SU-DHL-6 (cell line): ENCODE measurements at regions not wholly inside any gene's neighbourhood (a gene's known extent, or its start where the extent isn't known, plus 50 kb on each side); places are given as distances from the start of the nearest gene placed in this dataset.
A peak's percentile ranks its signal among the peaks of the same experiment; 100 is the strongest.

Source experiments
- H2AFZ ChIP-seq: fragments of 200-600 bp; sonication (generic); 2 replicates; pipeline ENCODE4 v1.6.1; 2014; ENCODE audit warnings: low read depth, mild to moderate bottlenecking, moderate library complexity, mixed read lengths, antibody characterized with exemption, low read length; ENCODE audit not compliant: severe bottlenecking
- H3F3A ChIP-seq: fragments of 200-600 bp; shearing (Covaris generic); 2 replicates; pipeline ENCODE4 v1.6.0; 2016; ENCODE audit warnings: antibody characterized with exemption, mild to moderate bottlenecking; ENCODE audit not compliant: insufficient read depth
- H3K27ac ChIP-seq: fragments of 200-600 bp; sonication (generic); 2 replicates; pipeline ENCODE4 v1.5.1; 2016; ENCODE audit warnings: low read depth, mild to moderate bottlenecking, low read length, moderate library complexity, mixed read lengths
- H3K27me3 ChIP-seq: fragments of 200-600 bp; sonication (generic), shearing (Covaris generic); 2 replicates; pipeline ENCODE4 v1.6.0; 2014; ENCODE audit warnings: mild to moderate bottlenecking, low read length
- H3K36me3 ChIP-seq: fragments of 200-600 bp; sonication (generic); 2 replicates; pipeline ENCODE4 v1.6.1; 2014; ENCODE audit warnings: mild to moderate bottlenecking, low read length, mixed read lengths
- H3K4me2 ChIP-seq: fragments of 300-600, 200-600 bp; shearing (Covaris generic), sonication (generic); 2 replicates; pipeline ENCODE4 v1.6.0; 2014; ENCODE audit warnings: low read length, low read depth, mild to moderate bottlenecking; ENCODE audit not compliant: poor library complexity, severe bottlenecking
- H3K4me3 ChIP-seq: fragments of 200-600 bp; sonication (generic); 2 replicates; pipeline ENCODE4 v1.5.1; 2014; ENCODE audit warnings: antibody characterized with exemption, low read length, mild to moderate bottlenecking, mixed read lengths; ENCODE audit not compliant: insufficient read depth, poor library complexity, severe bottlenecking
- H3K79me2 ChIP-seq: fragments of 200-600 bp; sonication (generic); 2 replicates; pipeline ENCODE4 v1.6.1; 2014; ENCODE audit warnings: mild to moderate bottlenecking, low read length, moderate library complexity; ENCODE audit not compliant: insufficient read depth
- H3K9ac ChIP-seq: fragments of 200-600 bp; sonication (generic); 2 replicates; pipeline ENCODE4 v1.7.0; 2014; ENCODE audit warnings: mild to moderate bottlenecking, low read length
- H3K9me2 ChIP-seq: fragments of 200-600 bp; sonication (generic); replicated peaks from 2 replicates; pipeline ENCODE4 v1.6.1; 2014; ENCODE audit warnings: low read length; ENCODE audit not compliant: insufficient read depth
- H3K9me3 ChIP-seq: fragments of 200-600 bp; sonication (generic); 2 replicates; pipeline ENCODE4 v1.6.1; 2014; ENCODE audit warnings: low read length, mixed read lengths; ENCODE audit not compliant: insufficient read depth
- H4K20me1 ChIP-seq: fragments of 200-600 bp; sonication (generic); 2 replicates; pipeline ENCODE4 v1.6.1; 2014; ENCODE audit warnings: low read depth, mild to moderate bottlenecking, antibody characterized with exemption, low read length, moderate library complexity, mixed read lengths
- EZH2phosphoT487 ChIP-seq: fragments of 200-600 bp; sonication (generic), shearing (Covaris generic); conservative IDR thresholded peaks from 2 replicates; pipeline ENCODE4 v1.6.1; 2018; ENCODE audit warnings: mild to moderate bottlenecking, antibody characterized with exemption, low read length, moderate library complexity, mixed read lengths
- TF ChIP-seq, protein P1 (sequence below): fragments of 200-600 bp; sonication (generic); IDR thresholded peaks from one replicate; pipeline ENCODE4 v1.5.1; 2017; ENCODE audit warnings: antibody characterized with exemption, mild to moderate bottlenecking, low read length, moderate library complexity; ENCODE audit not compliant: insufficient read depth, poor library complexity, severe bottlenecking

DNA sequence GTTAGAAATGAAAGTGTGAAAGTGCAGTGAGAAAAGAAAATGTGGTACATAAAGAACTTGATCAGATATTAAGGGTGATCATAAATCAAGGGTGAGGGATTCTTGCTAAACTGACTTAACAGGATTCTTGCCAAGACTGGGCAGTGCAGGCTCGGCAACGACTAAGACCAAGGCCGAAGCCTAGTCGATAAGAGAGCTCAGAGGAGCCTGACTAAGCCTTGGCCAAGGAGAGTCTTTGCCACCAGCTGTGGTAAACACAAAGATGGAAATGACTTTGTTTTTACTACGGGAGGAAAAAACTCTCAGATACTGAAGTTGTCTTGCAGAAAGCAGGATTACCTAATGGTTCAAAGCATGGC lies 196.6 kb downstream of the LY86 start:
- TF ChIP-seq, protein P1, sequence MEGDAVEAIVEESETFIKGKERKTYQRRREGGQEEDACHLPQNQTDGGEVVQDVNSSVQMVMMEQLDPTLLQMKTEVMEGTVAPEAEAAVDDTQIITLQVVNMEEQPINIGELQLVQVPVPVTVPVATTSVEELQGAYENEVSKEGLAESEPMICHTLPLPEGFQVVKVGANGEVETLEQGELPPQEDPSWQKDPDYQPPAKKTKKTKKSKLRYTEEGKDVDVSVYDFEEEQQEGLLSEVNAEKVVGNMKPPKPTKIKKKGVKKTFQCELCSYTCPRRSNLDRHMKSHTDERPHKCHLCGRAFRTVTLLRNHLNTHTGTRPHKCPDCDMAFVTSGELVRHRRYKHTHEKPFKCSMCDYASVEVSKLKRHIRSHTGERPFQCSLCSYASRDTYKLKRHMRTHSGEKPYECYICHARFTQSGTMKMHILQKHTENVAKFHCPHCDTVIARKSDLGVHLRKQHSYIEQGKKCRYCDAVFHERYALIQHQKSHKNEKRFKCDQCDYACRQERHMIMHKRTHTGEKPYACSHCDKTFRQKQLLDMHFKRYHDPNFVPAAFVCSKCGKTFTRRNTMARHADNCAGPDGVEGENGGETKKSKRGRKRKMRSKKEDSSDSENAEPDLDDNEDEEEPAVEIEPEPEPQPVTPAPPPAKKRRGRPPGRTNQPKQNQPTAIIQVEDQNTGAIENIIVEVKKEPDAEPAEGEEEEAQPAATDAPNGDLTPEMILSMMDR: no peak
- no peak for TF ChIP-seq EZH2phosphoT487

DNA sequence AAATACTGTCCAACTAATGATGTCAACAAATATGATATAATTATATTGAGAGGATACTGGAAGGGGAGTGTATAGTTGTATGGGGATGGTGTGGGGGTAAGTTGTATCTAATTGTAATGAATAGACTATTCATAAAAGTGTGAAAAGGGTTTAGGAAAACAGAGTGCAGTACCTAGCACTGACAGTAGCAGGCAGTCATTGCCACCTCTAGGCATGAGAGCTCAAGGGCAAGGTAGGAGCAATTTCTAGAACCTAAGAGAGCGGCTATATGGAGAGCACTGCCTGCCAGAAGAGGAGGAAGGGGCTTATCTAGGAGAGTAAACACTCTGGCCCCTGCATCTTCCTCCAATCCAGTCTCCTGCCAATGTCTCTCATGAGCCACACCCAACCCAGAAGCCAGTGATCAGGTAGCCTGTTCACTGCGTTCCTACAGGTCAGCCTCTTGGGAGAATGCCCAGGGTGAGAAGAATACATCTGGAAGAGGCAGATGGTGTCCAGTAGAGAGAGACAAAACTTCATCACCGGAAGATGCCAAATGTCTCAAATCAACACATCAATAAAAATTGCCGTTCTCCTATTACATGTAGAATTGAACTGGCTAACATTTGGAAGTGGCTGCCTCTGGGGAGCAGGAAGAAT lies 200.0 kb downstream of the LY86 start:
- H3K36me3 ChIP-seq: no peaks in the 10 kb centered on the region
- no peak overlapping the region for H3K9ac ChIP-seq
- H2AFZ ChIP-seq: no peak overlapping the region
- no peaks in the 10 kb centered on the region for H4K20me1 ChIP-seq
- no peaks in the 10 kb centered on the region for H3F3A ChIP-seq
- no peak overlapping the region for H3K4me3 ChIP-seq
- TF ChIP-seq EZH2phosphoT487: no peak
- TF ChIP-seq, protein P1: peak; percentile 50
- H3K27me3 ChIP-seq: no peaks in the 10 kb centered on the region
- H3K9me2 ChIP-seq: no peaks in the 10 kb centered on the region
- no peaks in the 10 kb centered on the region for H3K9me3 ChIP-seq
- H3K27ac ChIP-seq: no peak overlapping the region
- no peaks in the 10 kb centered on the region for H3K79me2 ChIP-seq
- H3K4me2 ChIP-seq: no peak overlapping the region

More for the DNA sequence above, 196.6 kb downstream of the LY86 start:
- Histone ChIP-seq H2AFZ (no peak overlapping the region), H3K9me2 (no peaks in the 10 kb centered on the region), H3K4me3 (no peak overlapping the region), H3K79me2 (no peaks in the 10 kb centered on the region), H3K4me2 (no peak overlapping the region), H3K27me3 (no peaks in the 10 kb centered on the region), H3F3A (no peaks in the 10 kb centered on the region), H3K27ac (no peak overlapping the region), H3K9me3 (no peaks in the 10 kb centered on the region), H3K9ac (no peak overlapping the region), H3K36me3 (no peaks in the 10 kb centered on the region), H4K20me1 (no peaks in the 10 kb centered on the region)

DNA sequence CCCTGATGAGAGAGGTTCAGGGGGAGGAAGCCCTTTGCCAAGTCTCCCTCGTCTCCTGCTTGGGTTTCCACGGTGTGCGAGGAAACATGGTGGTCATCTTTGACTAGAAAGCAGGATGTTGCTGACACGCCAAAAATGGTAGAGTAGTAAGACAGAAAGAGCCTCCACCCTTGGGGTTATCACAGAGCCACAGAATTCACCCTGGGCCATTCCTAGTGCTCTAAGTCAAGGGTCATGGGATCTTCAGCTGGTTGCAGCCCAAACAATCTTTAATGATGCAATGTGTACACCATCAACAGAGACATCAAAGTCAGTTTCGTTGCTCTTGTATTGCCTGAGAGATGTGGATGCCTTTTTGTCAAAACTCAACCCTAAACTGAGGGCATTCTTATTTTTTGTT lies 201.9 kb downstream of the LY86 start:
- no peaks in the 10 kb centered on the region for H3K9me3 ChIP-seq
- TF ChIP-seq, protein P1: no peak
- TF ChIP-seq EZH2phosphoT487: no peak
- H3K9me2 ChIP-seq: no peaks in the 10 kb centered on the region
- no peak overlapping the region for H3K9ac ChIP-seq
- H3K27ac ChIP-seq: no peak overlapping the region
- no peaks in the 10 kb centered on the region for H3K79me2 ChIP-seq
- no peak overlapping the region for H3K4me2 ChIP-seq
- H3F3A ChIP-seq: no peaks in the 10 kb centered on the region
- H4K20me1 ChIP-seq: no peaks in the 10 kb centered on the region
- H3K4me3 ChIP-seq: no peak overlapping the region
- H3K36me3 ChIP-seq: no peaks in the 10 kb centered on the region
- no peaks in the 10 kb centered on the region for H3K27me3 ChIP-seq
- no peak overlapping the region for H2AFZ ChIP-seq
